MG63 (cell line): ENCODE measurements at regions not wholly inside any gene's neighbourhood (a gene's known extent, or its start where the extent isn't known, plus 50 kb on each side); places are given as distances from the start of the nearest gene placed in this dataset.

Experiments used
- DNase-seq: peaks from one replicate; pipeline ENCODE4 v3.0.0-alpha.2; 2020
- H3K27me3 ChIP-seq: fragments of 250-450 bp; sonication (Bioruptor Pico); 2 replicates; pipeline ENCODE4 v1.5.1; 2020; ENCODE audit warnings: mild to moderate bottlenecking, moderate library complexity
- H3K36me3 ChIP-seq: fragments of 250-450 bp; sonication (Bioruptor Pico); 2 replicates; pipeline ENCODE4 v1.5.1; 2020; ENCODE audit warnings: mild to moderate bottlenecking, moderate library complexity
- H3K4me3 ChIP-seq: fragments of 250-450 bp; sonication (Bioruptor Pico); 2 replicates; pipeline ENCODE4 v1.5.1; 2020; ENCODE audit warnings: mild to moderate bottlenecking, moderate library complexity
- H3K9me3 ChIP-seq: fragments of 250-450 bp; sonication (Bioruptor Pico); 2 replicates; pipeline ENCODE4 v1.5.1; 2020; ENCODE audit warnings: mild to moderate bottlenecking, moderate library complexity

GRCh38 chr16:85393674-85394451 lies 219.3 kb upstream of the GSE1 start:
- no peak overlapping the region for H3K4me3 ChIP-seq
- peak; percentile 28 for DNase-seq
- no peaks in the 10 kb centered on the region for H3K9me3 ChIP-seq

GRCh38 chr16:85394456-85395206 lies 218.5 kb upstream of the GSE1 start:
- Histone ChIP-seq H3K27me3 (no peaks in the 10 kb centered on the region), H3K9me3 (no peaks in the 10 kb centered on the region), H3K36me3 (no peaks in the 10 kb centered on the region), H3K4me3 (no peak overlapping the region)
- DNase-seq = no peak

More at GRCh38 chr16:85393674-85394451, 219.3 kb upstream of the GSE1 start:
- Histone ChIP-seq H3K27me3 (no peaks in the 10 kb centered on the region), H3K36me3 (no peaks in the 10 kb centered on the region)

- peak; percentile 96 for DNase-seq
- Histone ChIP-seq H3K9me3 (no peaks in the 10 kb centered on the region), H3K4me3 (no peak overlapping the region), H3K36me3 (no peaks in the 10 kb centered on the region), H3K27me3 (no peaks in the 10 kb centered on the region)
These were observed 217.8 kb upstream of the GSE1 start for GRCh38 chr16:85395207-85395912.

GRCh38 chr16:85395913-85396878 lies 216.9 kb upstream of the GSE1 start:
- peak; percentile 17 for DNase-seq
- H3K36me3 ChIP-seq = no peaks in the 10 kb centered on the region
- H3K4me3 ChIP-seq = no peak overlapping the region
- no peaks in the 10 kb centered on the region for H3K27me3 ChIP-seq
- no peaks in the 10 kb centered on the region for H3K9me3 ChIP-seq

- DNase-seq = no peak
- Histone ChIP-seq H3K4me3 (no peak overlapping the region), H3K9me3 (no peaks in the 10 kb centered on the region), H3K36me3 (no peaks in the 10 kb centered on the region), H3K27me3 (no peaks in the 10 kb centered on the region)
These were observed 215.9 kb upstream of the GSE1 start for GRCh38 chr16:85396879-85397871.

GRCh38 chr16:85398050-85398451 lies 215.1 kb upstream of the GSE1 start:
- Histone ChIP-seq H3K27me3 (no peaks in the 10 kb centered on the region), H3K4me3 (no peak overlapping the region), H3K36me3 (no peaks in the 10 kb centered on the region), H3K9me3 (no peaks in the 10 kb centered on the region)
- no peak for DNase-seq

- H3K36me3 ChIP-seq = no peaks in the 10 kb centered on the region
- H3K4me3 ChIP-seq = no peak overlapping the region
- H3K27me3 ChIP-seq = no peaks in the 10 kb centered on the region
- no peak for DNase-seq
- no peaks in the 10 kb centered on the region for H3K9me3 ChIP-seq
These were observed 214.2 kb upstream of the GSE1 start for GRCh38 chr16:85398688-85399582.

GRCh38 chr16:85399583-85400284 lies 213.4 kb upstream of the GSE1 start:
- no peaks in the 10 kb centered on the region for H3K9me3 ChIP-seq
- H3K4me3 ChIP-seq = no peak overlapping the region
- H3K36me3 ChIP-seq = no peaks in the 10 kb centered on the region
- no peaks in the 10 kb centered on the region for H3K27me3 ChIP-seq
- no peak for DNase-seq

GRCh38 chr16:85400305-85401205 lies 212.6 kb upstream of the GSE1 start:
- Histone ChIP-seq H3K4me3 (no peak overlapping the region), H3K9me3 (no peaks in the 10 kb centered on the region), H3K36me3 (no peaks in the 10 kb centered on the region), H3K27me3 (no peaks in the 10 kb centered on the region)
- no peak for DNase-seq

- DNase-seq = no peak
- no peaks in the 10 kb centered on the region for H3K27me3 ChIP-seq
- H3K4me3 ChIP-seq = no peak overlapping the region
- H3K36me3 ChIP-seq = no peaks in the 10 kb centered on the region
- H3K9me3 ChIP-seq = no peaks in the 10 kb centered on the region
These were observed 211.7 kb upstream of the GSE1 start for GRCh38 chr16:85401370-85401916.

- DNase-seq = no peak
These were observed 211.0 kb upstream of the GSE1 start for GRCh38 chr16:85401917-85402766.

More at GRCh38 chr16:85401917-85402766, 211.0 kb upstream of the GSE1 start:
- H3K27me3 ChIP-seq = no peaks in the 10 kb centered on the region
- H3K36me3 ChIP-seq = no peaks in the 10 kb centered on the region
- H3K4me3 ChIP-seq = no peak overlapping the region
- no peaks in the 10 kb centered on the region for H3K9me3 ChIP-seq
